Stimulated activated effector memory CD8-positive, alpha-beta T cell treated with anti-CD3 and anti-CD28 coated beads, Interleukin-12 subunit alpha, Interleukin-12 subunit beta, amount 100 ng/mL, for 72 hours (primary cell): ENCODE measurements at regions not wholly inside any gene's neighbourhood (a gene's known extent, or its start where the extent isn't known, plus 50 kb on each side); places are given as distances from the start of the nearest gene placed in this dataset.

Experiments used
- ATAC-seq: fragments of 150-1000 bp; cut with Tn5 transposase; 2 replicates; pipeline ENCODE4 v1.10.0; 2021
- DNase-seq, 2 donors: peaks; one replicate each; pipeline ENCODE4 v3.0.0; 2021 to 2022; ENCODE audit warnings: low spot score in 2 of 2
- H3K27ac Mint-ChIP-seq: one replicate; pipeline ENCODE4 v1.8.0; 2022; ENCODE audit warnings: mild to moderate bottlenecking, mixed read lengths
- H3K36me3 Mint-ChIP-seq: one replicate; pipeline ENCODE4 v1.8.0; 2022; ENCODE audit warnings: mild to moderate bottlenecking, mixed read lengths
- H3K4me1 Mint-ChIP-seq: one replicate; pipeline ENCODE4 v1.8.0; 2022; ENCODE audit warnings: mixed read lengths
- H3K4me3 Mint-ChIP-seq: one replicate; pipeline ENCODE4 v1.8.0; 2022; ENCODE audit warnings: mild to moderate bottlenecking, mixed read lengths
- H3K9me3 Mint-ChIP-seq: one replicate; pipeline ENCODE4 v1.8.0; 2022; ENCODE audit warnings: mixed read lengths

DNA sequence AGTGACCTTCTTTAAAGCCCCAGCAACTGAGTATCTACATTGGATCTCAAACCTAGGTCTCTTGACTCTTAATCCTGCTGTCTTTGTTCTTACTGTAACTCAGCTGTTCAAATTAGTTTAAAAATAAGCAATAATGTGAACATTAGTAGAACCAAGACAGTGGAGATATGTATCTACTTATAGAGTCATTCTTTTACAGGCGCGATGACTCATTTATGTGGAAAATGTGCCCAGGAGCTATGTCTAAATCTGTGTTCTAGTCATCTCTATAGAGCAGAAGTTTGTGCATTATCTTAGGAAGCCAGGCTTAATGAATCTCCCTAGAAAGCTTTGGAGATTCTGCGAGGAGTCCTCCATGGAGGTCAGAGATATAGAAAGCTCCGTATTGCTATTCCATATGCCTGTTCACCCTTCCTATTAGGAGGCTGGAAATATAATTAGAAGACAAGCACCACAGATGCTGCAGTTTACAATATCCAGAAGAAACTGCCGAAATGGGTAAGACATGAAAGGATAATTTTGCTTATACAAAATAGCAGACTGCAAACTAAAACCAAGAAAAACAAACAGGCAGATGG, 211.6 kb downstream of the TRIB2 start:
- Mint-ChIP-seq H3K9me3 (no peaks in the 10 kb centered on the region), H3K36me3 (no peaks in the 10 kb centered on the region), H3K27ac (no peak overlapping the region), H3K4me1 (peaks cover 14% of the 10 kb centered on the region), H3K4me3 (no peak overlapping the region)
- DNase-seq (no peak), ATAC-seq (peak; percentile 88)

DNA sequence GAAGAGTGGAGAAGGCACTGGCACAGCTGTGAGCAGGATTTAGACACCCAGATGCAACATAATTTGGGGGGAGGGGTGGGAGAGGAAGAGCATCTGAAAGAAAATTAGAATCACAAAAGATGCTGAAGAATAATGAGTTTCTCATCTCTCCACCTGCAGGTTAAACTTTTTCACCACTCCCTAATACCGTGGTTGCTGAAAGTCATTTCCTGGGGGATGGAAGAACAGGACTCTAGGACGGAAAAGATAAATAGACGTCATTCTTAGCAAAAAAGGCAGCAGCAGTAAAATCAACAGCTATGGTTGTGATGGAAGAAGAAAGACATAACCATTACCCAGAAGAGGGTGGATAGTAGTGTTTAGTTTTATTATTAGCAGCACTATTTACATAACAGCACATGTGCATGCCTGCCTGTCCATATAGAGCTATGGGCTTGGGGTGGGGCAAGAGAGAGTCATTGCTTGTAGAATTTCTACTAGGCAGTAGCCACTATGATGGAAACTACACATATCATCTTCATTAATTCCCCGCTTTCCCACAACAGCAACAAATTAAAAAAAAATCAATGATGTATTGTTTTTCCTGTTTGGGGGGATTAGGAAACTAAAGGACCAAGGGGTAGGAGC, 212.2 kb downstream of the TRIB2 start:
- no peak overlapping the region for H3K27ac Mint-ChIP-seq
- ATAC-seq (no peak), DNase-seq (no peak)
- peaks cover 14% of the 10 kb centered on the region for H3K4me1 Mint-ChIP-seq
- H3K9me3 Mint-ChIP-seq: no peaks in the 10 kb centered on the region
- H3K36me3 Mint-ChIP-seq: no peaks in the 10 kb centered on the region
- no peak overlapping the region for H3K4me3 Mint-ChIP-seq

- Mint-ChIP-seq H3K36me3 (no peaks in the 10 kb centered on the region), H3K9me3 (no peaks in the 10 kb centered on the region), H3K27ac (no peak overlapping the region), H3K4me1 (peaks cover 14% of the 10 kb centered on the region), H3K4me3 (no peak overlapping the region)
- ATAC-seq (no peak), DNase-seq (no peak)
Observed at GRCh38 chr2:12929758-12930157, 213.0 kb downstream of the TRIB2 start.

- DNase-seq (no peak), ATAC-seq (no peak)
- Mint-ChIP-seq H3K4me1 (peaks cover 14% of the 10 kb centered on the region), H3K4me3 (no peak overlapping the region), H3K9me3 (no peaks in the 10 kb centered on the region), H3K27ac (no peak overlapping the region), H3K36me3 (no peaks in the 10 kb centered on the region)
Observed at GRCh38 chr2:12930391-12930790, 213.7 kb downstream of the TRIB2 start.

DNA sequence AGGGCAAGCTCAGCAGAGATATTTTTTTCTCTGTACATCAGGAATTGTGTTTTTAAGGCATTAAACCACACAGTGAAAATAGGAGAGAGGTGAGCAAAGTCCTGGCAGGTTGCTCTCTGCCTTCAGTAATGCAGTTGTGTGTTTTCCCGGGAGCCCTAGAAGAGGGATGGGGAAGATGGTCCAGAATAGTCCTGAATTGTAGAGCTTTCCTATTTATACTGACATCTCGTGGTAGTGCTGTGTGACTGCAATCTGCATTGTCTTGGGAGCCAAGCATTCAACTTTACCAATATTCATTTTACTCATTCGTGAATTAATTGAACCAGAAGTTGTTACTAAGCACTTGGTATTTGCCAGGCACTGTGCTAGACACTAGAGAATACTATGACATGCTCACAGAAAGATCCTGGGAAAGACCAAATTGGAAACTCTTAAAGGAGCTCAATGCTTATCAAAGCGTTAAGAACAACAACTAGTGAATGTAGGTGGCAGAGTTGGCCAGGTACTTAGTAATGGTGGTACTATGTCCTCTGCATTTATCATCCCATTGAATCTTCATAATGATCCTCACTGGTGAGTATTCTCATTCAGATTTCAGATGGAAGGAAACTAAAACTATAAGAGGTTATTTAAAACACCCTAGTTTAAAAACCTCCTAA, 214.6 kb downstream of the TRIB2 start:
- no peak overlapping the region for H3K4me3 Mint-ChIP-seq
- H3K4me1 Mint-ChIP-seq: peaks cover 14% of the 10 kb centered on the region
- DNase-seq (no peak), ATAC-seq (peak; percentile 37)
- no peaks in the 10 kb centered on the region for H3K9me3 Mint-ChIP-seq
- H3K36me3 Mint-ChIP-seq: no peaks in the 10 kb centered on the region
- no peak overlapping the region for H3K27ac Mint-ChIP-seq

- peaks cover 14% of the 10 kb centered on the region for H3K4me1 Mint-ChIP-seq
- no peaks in the 10 kb centered on the region for H3K36me3 Mint-ChIP-seq
- no peak for ATAC-seq
- DNase-seq: no peak
- no peaks in the 10 kb centered on the region for H3K9me3 Mint-ChIP-seq
- H3K27ac Mint-ChIP-seq: no peak overlapping the region
- H3K4me3 Mint-ChIP-seq: no peak overlapping the region
Observed at GRCh38 chr2:12932192-12932591, 215.5 kb downstream of the TRIB2 start.

DNA sequence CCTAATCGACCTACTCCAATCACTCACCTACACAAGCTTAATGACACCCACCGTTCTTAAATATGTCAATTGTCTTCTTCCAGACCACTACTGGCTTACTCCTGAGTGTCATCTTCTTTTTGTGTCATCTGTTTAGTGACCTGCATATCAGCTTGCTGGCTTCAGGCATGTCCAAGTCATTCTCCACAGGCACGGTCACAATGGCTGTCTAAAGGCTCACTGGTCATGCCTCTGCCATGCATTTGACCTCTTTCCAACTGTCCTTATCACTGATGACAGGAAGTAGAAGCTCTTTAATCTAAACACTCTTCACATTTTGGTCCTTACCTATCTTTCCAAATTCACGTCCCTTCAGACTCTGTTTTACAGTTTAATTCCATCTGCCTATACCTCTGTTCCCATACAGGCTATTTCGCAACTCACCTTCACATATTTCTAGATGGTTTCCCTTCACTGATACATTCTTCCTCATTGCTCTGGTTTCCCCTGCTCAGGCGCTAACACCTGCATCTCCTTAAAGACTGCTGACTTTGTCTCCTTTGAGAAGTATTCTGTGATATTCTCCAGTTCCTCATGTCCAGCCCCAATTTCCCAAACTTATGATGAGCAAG, 217.5 kb downstream of the TRIB2 start:
- H3K4me1 Mint-ChIP-seq: peaks cover 6% of the 10 kb centered on the region
- H3K27ac Mint-ChIP-seq: no peak overlapping the region
- ATAC-seq (no peak), DNase-seq (no peak)
- H3K9me3 Mint-ChIP-seq: no peaks in the 10 kb centered on the region
- no peaks in the 10 kb centered on the region for H3K36me3 Mint-ChIP-seq
- H3K4me3 Mint-ChIP-seq: no peak overlapping the region

GRCh38 chr2:12935222-12935621, 218.5 kb downstream of the TRIB2 start:
- Mint-ChIP-seq H3K27ac (no peak overlapping the region), H3K9me3 (no peaks in the 10 kb centered on the region), H3K4me3 (no peak overlapping the region), H3K36me3 (no peaks in the 10 kb centered on the region), H3K4me1 (peaks cover 6% of the 10 kb centered on the region)
- no peak for DNase-seq
- no peak for ATAC-seq

- Mint-ChIP-seq H3K36me3 (no peaks in the 10 kb centered on the region), H3K4me1 (peaks cover 6% of the 10 kb centered on the region), H3K27ac (no peak overlapping the region), H3K4me3 (no peak overlapping the region), H3K9me3 (no peaks in the 10 kb centered on the region)
- ATAC-seq: no peak
- no peak for DNase-seq
Observed at GRCh38 chr2:12935796-12936195, 219.1 kb downstream of the TRIB2 start.

DNA sequence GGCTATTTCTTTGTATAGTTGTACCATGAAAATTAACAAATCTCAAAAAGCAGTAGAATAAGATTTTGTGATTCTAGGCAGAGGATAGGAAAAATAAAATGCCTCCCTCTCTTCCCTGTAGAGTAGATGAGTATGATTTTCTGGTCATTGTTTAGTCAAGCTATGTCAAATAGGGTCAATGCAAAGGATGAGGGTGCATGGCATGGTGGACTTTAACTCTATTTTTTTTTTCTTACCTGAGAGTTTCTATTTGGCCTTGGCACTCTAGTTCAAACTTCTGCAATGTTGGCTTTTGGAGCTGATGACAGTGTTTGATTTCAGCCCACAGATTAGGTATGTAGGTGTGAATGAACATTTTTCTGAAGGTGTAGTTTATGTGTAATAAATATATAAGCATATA, 224.5 kb downstream of the TRIB2 start:
- H3K27ac Mint-ChIP-seq: no peak overlapping the region
- H3K4me3 Mint-ChIP-seq: no peak overlapping the region
- peaks cover 3% of the 10 kb centered on the region for H3K9me3 Mint-ChIP-seq
- no peak for ATAC-seq
- no peaks in the 10 kb centered on the region for H3K4me1 Mint-ChIP-seq
- no peak for DNase-seq
- no peaks in the 10 kb centered on the region for H3K36me3 Mint-ChIP-seq

DNA sequence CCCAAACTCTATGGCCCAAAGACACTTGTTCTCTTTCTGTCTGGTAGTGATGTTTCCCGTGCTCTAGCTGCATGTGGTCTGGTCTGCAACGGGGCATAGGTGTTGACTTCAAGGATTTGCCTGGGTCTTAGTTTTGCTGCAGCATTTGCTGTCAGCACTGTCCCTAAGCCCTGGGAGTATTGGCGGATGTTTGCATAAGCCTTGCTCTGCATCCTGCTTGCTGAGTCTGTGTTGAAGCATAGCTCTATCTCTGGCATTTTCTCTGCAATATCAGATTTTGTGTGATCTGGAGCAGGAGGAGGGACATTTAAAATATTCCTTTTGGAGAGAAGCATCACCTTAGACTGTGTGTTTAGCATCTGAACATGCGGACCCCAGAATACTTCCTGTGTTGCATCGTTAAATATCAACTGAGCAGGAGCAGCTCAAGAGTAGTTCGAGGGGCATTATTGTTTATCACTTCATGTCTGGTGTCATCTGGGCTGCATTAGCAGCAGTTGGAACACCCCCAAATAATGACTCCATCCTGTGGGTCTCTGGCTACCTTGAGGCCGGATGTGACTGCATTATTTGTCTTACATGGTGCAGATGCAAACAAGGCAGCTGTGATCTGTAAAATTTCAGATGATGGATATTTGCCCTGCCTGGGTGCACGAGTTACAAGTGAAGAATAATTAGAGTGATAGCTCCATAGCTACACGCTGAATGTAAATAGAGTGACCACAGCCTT, 231.7 kb downstream of the TRIB2 start:
- peak; percentile 42 for ATAC-seq
- Mint-ChIP-seq H3K36me3 (no peaks in the 10 kb centered on the region), H3K27ac (no peak overlapping the region), H3K4me1 (peaks cover 19% of the 10 kb centered on the region), H3K4me3 (no peak overlapping the region), H3K9me3 (no peaks in the 10 kb centered on the region)
- DNase-seq: no peak

GRCh38 chr2:12948961-12949353, 232.2 kb downstream of the TRIB2 start:
- Mint-ChIP-seq H3K27ac (no peak overlapping the region), H3K4me1 (peaks cover 19% of the 10 kb centered on the region), H3K36me3 (no peaks in the 10 kb centered on the region), H3K4me3 (no peak overlapping the region), H3K9me3 (no peaks in the 10 kb centered on the region)
- ATAC-seq: peak; percentile 97
- DNase-seq: peak in 1 of 2 donors; percentile 66

DNA sequence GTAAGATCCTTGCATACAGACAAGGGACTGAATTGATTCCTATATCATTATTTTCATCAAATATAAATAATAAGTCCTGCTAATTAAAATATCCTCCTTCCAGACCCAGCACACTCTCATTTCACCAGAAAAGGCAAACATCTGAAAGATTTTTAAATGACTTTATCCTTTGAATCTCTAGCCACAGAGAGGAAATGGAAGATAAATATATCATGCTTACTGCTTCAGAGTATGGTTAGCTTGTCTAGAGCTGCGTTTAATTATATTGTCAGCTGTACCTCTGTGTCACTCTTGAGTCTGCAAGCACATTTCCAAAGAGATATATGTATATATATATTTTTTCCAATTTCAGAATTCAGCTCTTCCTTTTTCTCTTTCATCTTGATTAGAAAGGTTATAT, 232.7 kb downstream of the TRIB2 start:
- no peak for DNase-seq
- Mint-ChIP-seq H3K36me3 (no peaks in the 10 kb centered on the region), H3K27ac (no peak overlapping the region), H3K9me3 (no peaks in the 10 kb centered on the region), H3K4me1 (peaks cover 19% of the 10 kb centered on the region), H3K4me3 (no peak overlapping the region)
- ATAC-seq: no peak

GRCh38 chr2:12950174-12950573, 233.4 kb downstream of the TRIB2 start:
- Mint-ChIP-seq H3K4me1 (peaks cover 19% of the 10 kb centered on the region), H3K27ac (no peak overlapping the region), H3K36me3 (no peaks in the 10 kb centered on the region), H3K4me3 (no peak overlapping the region), H3K9me3 (no peaks in the 10 kb centered on the region)
- ATAC-seq (no peak), DNase-seq (no peak)

GRCh38 chr2:12950957-12951656, 234.4 kb downstream of the TRIB2 start:
- H3K27ac Mint-ChIP-seq: no peak overlapping the region
- ATAC-seq (no peak), DNase-seq (no peak)
- no peaks in the 10 kb centered on the region for H3K9me3 Mint-ChIP-seq
- H3K4me3 Mint-ChIP-seq: no peak overlapping the region
- H3K4me1 Mint-ChIP-seq: peaks cover 19% of the 10 kb centered on the region
- H3K36me3 Mint-ChIP-seq: no peaks in the 10 kb centered on the region
